ENCODE measurements at regions not wholly inside any gene's neighbourhood (a gene's known extent, or its start where the extent isn't known, plus 50 kb on each side); places are given as distances from the start of the nearest gene placed in this dataset.
"Not testable (repeated sequence)": the region's sequence is repeated elsewhere in the genome, so short reads cannot be mapped to it uniquely, and the experiment has no call there.

GRCh38 chr14:39621223-39621622, 189.0 kb upstream of the FBXO33 start:
- no peak for DNase-seq

- DNase-seq: no peak
These were observed 185.3 kb upstream of the FBXO33 start for GRCh38 chr14:39617537-39617936.

- no peak for DNase-seq
These were observed 183.1 kb upstream of the FBXO33 start for GRCh38 chr14:39615352-39615751.

- no peak for DNase-seq
These were observed 182.2 kb upstream of the FBXO33 start for GRCh38 chr14:39614297-39614923.

- no peak for DNase-seq
These were observed 176.9 kb upstream of the FBXO33 start for GRCh38 chr14:39609119-39609518.

- DNase-seq: no peak
These were observed 175.7 kb upstream of the FBXO33 start for GRCh38 chr14:39607978-39608377.

- DNase-seq: no peak
These were observed 171.7 kb upstream of the FBXO33 start for GRCh38 chr14:39603942-39604341.

- DNase-seq: no peak
These were observed 161.1 kb upstream of the FBXO33 start for GRCh38 chr14:39593377-39593776.

- no peak for DNase-seq
These were observed 160.0 kb upstream of the FBXO33 start for GRCh38 chr14:39592116-39592789.

- not testable (repeated sequence) for DNase-seq
These were observed 157.6 kb upstream of the FBXO33 start for GRCh38 chr14:39589882-39590281.

GRCh38 chr14:39582028-39582654, 149.9 kb upstream of the FBXO33 start:
- no peak for DNase-seq

- no peak for DNase-seq
These were observed 149.2 kb upstream of the FBXO33 start for GRCh38 chr14:39581474-39581873.

- DNase-seq: no peak
These were observed 148.5 kb upstream of the FBXO33 start for GRCh38 chr14:39580696-39581095.

GRCh38 chr14:39576736-39577135, 144.5 kb upstream of the FBXO33 start:
- DNase-seq: no peak

GRCh38 chr14:39576258-39576657, 144.0 kb upstream of the FBXO33 start:
- no peak for DNase-seq

- no peak for DNase-seq
These were observed 136.7 kb upstream of the FBXO33 start for GRCh38 chr14:39568809-39569538.

GRCh38 chr14:39566795-39567194, 134.6 kb upstream of the FBXO33 start:
- DNase-seq: no peak

- DNase-seq: no peak
These were observed 131.1 kb upstream of the FBXO33 start for GRCh38 chr14:39563361-39563760.

GRCh38 chr14:39562175-39562574, 129.9 kb upstream of the FBXO33 start:
- DNase-seq: no peak

- no peak for DNase-seq
These were observed 126.3 kb upstream of the FBXO33 start for GRCh38 chr14:39558525-39558924.

GRCh38 chr14:39555749-39556148, 123.5 kb upstream of the FBXO33 start:
- no peak for DNase-seq

- no peak for DNase-seq
These were observed 122.3 kb upstream of the FBXO33 start for GRCh38 chr14:39554576-39554975.

- no peak for DNase-seq
These were observed 116.1 kb upstream of the FBXO33 start for GRCh38 chr14:39548358-39548757.

- no peak for DNase-seq
These were observed 115.6 kb upstream of the FBXO33 start for GRCh38 chr14:39547845-39548244.
